Omental fat pad (tissue), 3 donors: ENCODE measurements at regions not wholly inside any gene's neighbourhood (a gene's known extent, or its start where the extent isn't known, plus 50 kb on each side); places are given as distances from the start of the nearest gene placed in this dataset.
A peak's percentile ranks its signal among the peaks of the same experiment; 100 is the strongest.

Experiments used
- ATAC-seq: fragments of 150-250 bp; one replicate; pipeline ENCODE4 v1.9.1; 2016; ENCODE audit warnings: mild to moderate bottlenecking, moderate library complexity; ENCODE audit not compliant: low FRiP score
- DNase-seq: peaks from one replicate; pipeline ENCODE4 v3.0.0-alpha.2; 2019; ENCODE audit warnings: low spot score
- TF ChIP-seq, protein P1 (sequence below), 3 donors: fragments of 450-650 bp; IDR thresholded peaks; one replicate each; pipeline ENCODE4 v1.5.1; 2016 to 2017; ENCODE audit warnings: antibody characterized with exemption in 3 of 3, mild to moderate bottlenecking in 3 of 3, moderate library complexity in 2 of 3

DNA sequence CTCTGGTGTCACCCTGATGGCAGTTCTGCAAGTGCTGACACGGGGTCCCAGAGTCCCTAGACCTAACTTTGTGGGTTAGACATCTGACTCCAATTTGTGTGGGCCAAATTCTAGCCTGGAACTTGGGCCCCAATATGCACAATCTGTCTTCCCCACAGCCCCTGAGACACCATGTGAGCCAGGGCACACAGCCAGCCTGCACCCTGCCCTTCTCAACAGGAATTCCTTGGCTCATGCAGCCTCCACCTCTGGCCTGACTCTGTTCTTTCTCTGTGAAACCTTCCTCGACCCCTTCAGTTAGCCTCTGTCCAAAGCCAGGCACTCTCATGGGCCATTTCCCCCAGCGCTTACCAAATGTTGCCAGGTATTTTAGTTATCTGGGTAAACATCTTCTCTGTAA is 59.1 kb upstream of the POU2AF1 start:
- DNase-seq = no peak
- TF ChIP-seq, protein P1, sequence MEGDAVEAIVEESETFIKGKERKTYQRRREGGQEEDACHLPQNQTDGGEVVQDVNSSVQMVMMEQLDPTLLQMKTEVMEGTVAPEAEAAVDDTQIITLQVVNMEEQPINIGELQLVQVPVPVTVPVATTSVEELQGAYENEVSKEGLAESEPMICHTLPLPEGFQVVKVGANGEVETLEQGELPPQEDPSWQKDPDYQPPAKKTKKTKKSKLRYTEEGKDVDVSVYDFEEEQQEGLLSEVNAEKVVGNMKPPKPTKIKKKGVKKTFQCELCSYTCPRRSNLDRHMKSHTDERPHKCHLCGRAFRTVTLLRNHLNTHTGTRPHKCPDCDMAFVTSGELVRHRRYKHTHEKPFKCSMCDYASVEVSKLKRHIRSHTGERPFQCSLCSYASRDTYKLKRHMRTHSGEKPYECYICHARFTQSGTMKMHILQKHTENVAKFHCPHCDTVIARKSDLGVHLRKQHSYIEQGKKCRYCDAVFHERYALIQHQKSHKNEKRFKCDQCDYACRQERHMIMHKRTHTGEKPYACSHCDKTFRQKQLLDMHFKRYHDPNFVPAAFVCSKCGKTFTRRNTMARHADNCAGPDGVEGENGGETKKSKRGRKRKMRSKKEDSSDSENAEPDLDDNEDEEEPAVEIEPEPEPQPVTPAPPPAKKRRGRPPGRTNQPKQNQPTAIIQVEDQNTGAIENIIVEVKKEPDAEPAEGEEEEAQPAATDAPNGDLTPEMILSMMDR (IDR thresholded peaks at IDR 0.05) = no peak
- ATAC-seq = no peak

DNA sequence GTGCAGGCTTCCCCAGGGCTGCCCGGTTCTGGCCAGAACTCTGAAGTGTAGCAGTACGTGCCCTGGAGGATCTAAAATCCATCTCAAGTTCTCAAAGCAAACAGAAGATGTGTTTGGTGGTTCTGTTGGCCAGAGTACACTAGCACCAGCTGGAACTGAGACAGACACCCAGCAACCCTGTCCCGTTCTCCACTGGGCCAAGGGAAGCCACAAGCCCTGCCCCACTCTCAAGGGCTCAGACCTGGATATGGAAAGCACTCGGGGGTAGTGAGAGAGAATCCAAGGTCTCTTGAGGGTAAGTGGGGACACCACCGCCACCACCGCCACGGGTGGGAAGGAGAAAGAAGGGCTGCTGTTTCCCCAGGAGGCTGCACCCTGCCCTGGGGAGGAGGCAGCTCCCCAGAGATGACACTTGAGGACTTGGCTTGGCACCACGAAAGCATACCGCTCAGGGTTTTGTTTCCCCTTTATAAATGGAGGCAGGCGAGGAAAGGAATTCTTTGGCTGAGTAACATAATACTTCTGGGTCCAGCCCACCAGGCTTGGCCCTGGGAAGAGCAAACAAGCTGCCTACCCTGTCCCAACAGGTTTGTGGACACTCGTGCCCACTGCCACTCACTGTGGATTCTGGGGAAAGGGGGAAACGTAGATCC is 56.1 kb upstream of the POU2AF1 start:
- DNase-seq = no peak
- ATAC-seq = no peak
- TF ChIP-seq, protein P1 (IDR thresholded peaks at IDR 0.05) = no peak

- ATAC-seq = peak; percentile 64
- TF ChIP-seq, protein P1 (IDR thresholded peaks at IDR 0.05) = no peak
- peak; percentile 35 for DNase-seq
Measured at GRCh38 chr11:111429066-111429506, 50.0 kb upstream of the POU2AF1 start.
